Liver (tissue), 8 donors: ENCODE measurements at regions not wholly inside any gene's neighbourhood (a gene's known extent, or its start where the extent isn't known, plus 50 kb on each side); places are given as distances from the start of the nearest gene placed in this dataset.

ENCODE experiments used
- DNase-seq: peaks from one replicate; pipeline ENCODE4 v3.0.0-alpha.2; 2017; ENCODE audit warnings: low spot score
- H3K27ac ChIP-seq, 2 donors: one replicate each; pipeline ENCODE4 v1.7.0; 2013; ENCODE audit warnings: inconsistent platforms in 2 of 2, low read length in 2 of 2, control low read depth in 1 of 2, low read depth in 1 of 2, mild to moderate bottlenecking in 1 of 2
- H3K27me3 ChIP-seq, 4 donors: one replicate each; pipeline versions ENCODE4 v1.6.1 to v1.7.0; 2013; ENCODE audit warnings: low read length in 3 of 4, inconsistent platforms in 1 of 4, mild to moderate bottlenecking in 1 of 4, moderate library complexity in 1 of 4; ENCODE audit not compliant: control insufficient read depth in 4 of 4, insufficient read depth in 4 of 4
- H3K36me3 ChIP-seq, 4 donors: one replicate each; pipeline versions ENCODE4 v1.6.1 to v1.7.0; 2013; ENCODE audit warnings: low read length in 3 of 4, mild to moderate bottlenecking in 3 of 4, low read depth in 1 of 4, moderate library complexity in 1 of 4; ENCODE audit not compliant: control insufficient read depth in 4 of 4, insufficient read depth in 3 of 4
- H3K4me1 ChIP-seq, 4 donors: one replicate each; pipeline versions ENCODE4 v1.6.1 to v1.7.0; 2013; ENCODE audit warnings: low read length in 3 of 4, mild to moderate bottlenecking in 3 of 4, moderate library complexity in 1 of 4; ENCODE audit not compliant: control insufficient read depth in 4 of 4, insufficient read depth in 4 of 4
- H3K4me3 ChIP-seq, 3 donors: one replicate each; pipeline versions ENCODE4 v1.6.1 to v1.7.0; 2013; ENCODE audit warnings: low read length in 3 of 3, control low read depth in 1 of 3, low read depth in 1 of 3, mild to moderate bottlenecking in 1 of 3
- H3K9ac ChIP-seq, 2 donors: one replicate each; pipeline ENCODE4 v1.7.0; 2013; ENCODE audit warnings: low read length in 2 of 2, mild to moderate bottlenecking in 2 of 2, moderate library complexity in 2 of 2, control low read depth in 1 of 2, low read depth in 1 of 2
- H3K9me3 ChIP-seq, 4 donors: one replicate each; pipeline versions ENCODE4 v1.6.1 to v1.7.0; 2013; ENCODE audit warnings: low read length in 3 of 4; ENCODE audit not compliant: control insufficient read depth in 4 of 4
- CTCF ChIP-seq: fragments of 150-350 bp; IDR thresholded peaks from 2 replicates; pipeline ENCODE4 v1.5.1; 2017; ENCODE audit warnings: improper control_type of control experiment, low read depth, low read length; ENCODE audit not compliant: missing input control
- EGR1 ChIP-seq, 2 donors: IDR thresholded peaks; 2 replicates each; pipeline ENCODE4 v1.6.1; 2016 to 2018; ENCODE audit warnings: antibody characterized with exemption in 2 of 2, low read depth in 2 of 2
- FOXA1 ChIP-seq: IDR thresholded peaks from 2 replicates; pipeline ENCODE4 v1.6.1; 2016; ENCODE audit warnings: antibody characterized with exemption
- FOXA2 ChIP-seq: IDR thresholded peaks from 2 replicates; pipeline ENCODE4 v1.6.1; 2016; ENCODE audit warnings: antibody characterized with exemption
- GABPA ChIP-seq, 2 donors: IDR thresholded peaks in 1 of 2; conservative IDR thresholded peaks in 1 of 2; 2 replicates each; pipeline ENCODE4 v1.6.1; 2016; ENCODE audit warnings: antibody characterized with exemption in 2 of 2, mild to moderate bottlenecking in 1 of 2, moderate library complexity in 1 of 2
- HNF4A ChIP-seq, 2 donors: conservative IDR thresholded peaks; 2 replicates each; pipeline ENCODE4 v1.6.1; 2016; ENCODE audit warnings: antibody characterized with exemption in 2 of 2, mild to moderate bottlenecking in 2 of 2
- HNF4G ChIP-seq: IDR thresholded peaks from 2 replicates; pipeline ENCODE4 v1.6.1; 2016; ENCODE audit warnings: antibody characterized with exemption
- JUND ChIP-seq, 2 donors: IDR thresholded peaks; 2 replicates each; pipeline ENCODE4 v1.6.1; 2016; ENCODE audit warnings: antibody characterized with exemption in 2 of 2
- RAD21 ChIP-seq, 2 donors: IDR thresholded peaks; 2 replicates each; pipeline ENCODE4 v1.6.1; 2016; ENCODE audit warnings: antibody characterized with exemption in 2 of 2, mild to moderate bottlenecking in 2 of 2
- REST ChIP-seq: IDR thresholded peaks from 2 replicates; pipeline ENCODE4 v1.6.1; 2016; ENCODE audit warnings: antibody characterized with exemption, mild to moderate bottlenecking
- SP1 ChIP-seq: IDR thresholded peaks from 2 replicates; pipeline ENCODE4 v1.6.1; 2018; ENCODE audit warnings: antibody characterized with exemption, mild to moderate bottlenecking
- TAF1 ChIP-seq: conservative IDR thresholded peaks from 2 replicates; pipeline ENCODE4 v1.6.1; 2016; ENCODE audit warnings: antibody characterized with exemption, mild to moderate bottlenecking
- WGBS: extraction: QIAGEN DNeasy Blood & Tissue Kit; methylation state at CpG from one replicate; pipeline ENCODE4 v1.1.7; 2013; 5-methylcytosine and 5-hydroxymethylcytosine counted together
- TF ChIP-seq, protein P1 (sequence below): IDR thresholded peaks from 2 replicates; pipeline ENCODE4 v1.6.1; 2016; ENCODE audit warnings: antibody characterized with exemption
- TF ChIP-seq, protein P2 (sequence below): IDR thresholded peaks from 2 replicates; pipeline ENCODE4 v1.6.1; 2016; ENCODE audit warnings: antibody characterized with exemption
- TF ChIP-seq, protein P3 (sequence below): IDR thresholded peaks from 2 replicates; pipeline ENCODE4 v1.6.1; 2016; ENCODE audit warnings: antibody characterized with exemption
- donor health status: healthy.
- donor health status: healthy.
- donor health status: healthy.
- donor health status: healthy.
- donor health status: healthy.

- 89% methylated on average over 4 of the region's 4 CpGs for WGBS
- no peak overlapping the region for H3K27ac ChIP-seq
- DNase-seq: no peak
- no peaks in the 10 kb centered on the region for H3K9me3 ChIP-seq
- TF ChIP-seq CTCF (no peak), HNF4A (conservative IDR thresholded peaks at IDR 0.05) (no peak), HNF4G (no peak), FOXA2 (no peak), GABPA (IDR thresholded peaks at IDR 0.05 in 1 of 2, conservative IDR thresholded peaks at IDR 0.05 in 1 of 2) (no peak)
- TF ChIP-seq, protein P1, sequence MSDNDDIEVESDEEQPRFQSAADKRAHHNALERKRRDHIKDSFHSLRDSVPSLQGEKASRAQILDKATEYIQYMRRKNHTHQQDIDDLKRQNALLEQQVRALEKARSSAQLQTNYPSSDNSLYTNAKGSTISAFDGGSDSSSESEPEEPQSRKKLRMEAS: no peak
- no peaks in the 10 kb centered on the region for H3K27me3 ChIP-seq
- no peaks in the 10 kb centered on the region for H3K36me3 ChIP-seq
- no peak overlapping the region for H3K4me3 ChIP-seq
- H3K9ac ChIP-seq: no peak overlapping the region
- no peaks in the 10 kb centered on the region for H3K4me1 ChIP-seq
These were observed 61.2 kb upstream of the SIRPA start for GRCh38 chr20:1833728-1834726.

DNA sequence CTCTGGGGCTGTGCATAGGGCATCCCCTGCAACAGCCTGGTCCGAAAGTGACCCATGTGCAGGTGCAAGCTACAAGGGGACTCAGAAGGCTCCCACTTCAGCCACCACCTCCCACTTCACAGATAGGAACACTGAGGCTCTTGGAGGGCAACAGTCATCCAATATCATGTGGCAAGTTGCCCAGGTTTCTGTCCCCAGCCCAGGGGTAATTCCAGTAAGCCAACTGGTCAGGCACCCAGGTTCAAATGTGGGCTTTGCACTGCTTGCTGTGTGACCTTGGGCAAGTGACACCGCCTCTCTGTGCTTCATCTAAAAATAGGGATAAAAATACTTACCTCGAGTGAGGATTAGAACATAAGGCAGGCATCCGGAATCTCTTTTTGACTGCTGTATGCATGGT lies 62.0 kb upstream of the SIRPA start:
- H3K9me3 ChIP-seq: no peaks in the 10 kb centered on the region
- H3K9ac ChIP-seq: no peak overlapping the region
- H3K27me3 ChIP-seq: no peaks in the 10 kb centered on the region
- no peak for DNase-seq
- no peak overlapping the region for H3K4me3 ChIP-seq
- peaks cover 0 to 4% (median 2%) of the 10 kb centered on the region in 4 donors for H3K4me1 ChIP-seq
- H3K27ac ChIP-seq: no peak overlapping the region
- TF ChIP-seq CTCF: no peak
- no peaks in the 10 kb centered on the region for H3K36me3 ChIP-seq
- 91% methylated on average over 4 of the region's 4 CpGs for WGBS

GRCh38 chr20:1832634-1833033 lies 62.6 kb upstream of the SIRPA start:
- DNase-seq: no peak
- 74% methylated on average over 13 of the region's 13 CpGs for WGBS
- no peak overlapping the region for H3K9ac ChIP-seq
- H3K36me3 ChIP-seq: no peaks in the 10 kb centered on the region
- no peaks in the 10 kb centered on the region for H3K27me3 ChIP-seq
- no peak overlapping the region for H3K27ac ChIP-seq
- no peaks in the 10 kb centered on the region for H3K9me3 ChIP-seq
- H3K4me1 ChIP-seq: peaks cover under 1 to 10% (median 5%) of the 10 kb centered on the region in 4 donors
- no peak overlapping the region for H3K4me3 ChIP-seq
- TF ChIP-seq REST (no peak), EGR1 (IDR thresholded peaks at IDR 0.05; ENCODE audit: low read depth in 2 of 2) (no peak), JUND (IDR thresholded peaks at IDR 0.05) (no peak), TAF1 (no peak), FOXA2 (no peak), RAD21 (IDR thresholded peaks at IDR 0.05) (no peak), HNF4G (no peak), HNF4A (conservative IDR thresholded peaks at IDR 0.05) (no peak), SP1 (no peak), FOXA1 (no peak)
- TF ChIP-seq, protein P2, sequence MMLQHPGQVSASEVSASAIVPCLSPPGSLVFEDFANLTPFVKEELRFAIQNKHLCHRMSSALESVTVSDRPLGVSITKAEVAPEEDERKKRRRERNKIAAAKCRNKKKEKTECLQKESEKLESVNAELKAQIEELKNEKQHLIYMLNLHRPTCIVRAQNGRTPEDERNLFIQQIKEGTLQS: no peak
- TF ChIP-seq, protein P3, sequence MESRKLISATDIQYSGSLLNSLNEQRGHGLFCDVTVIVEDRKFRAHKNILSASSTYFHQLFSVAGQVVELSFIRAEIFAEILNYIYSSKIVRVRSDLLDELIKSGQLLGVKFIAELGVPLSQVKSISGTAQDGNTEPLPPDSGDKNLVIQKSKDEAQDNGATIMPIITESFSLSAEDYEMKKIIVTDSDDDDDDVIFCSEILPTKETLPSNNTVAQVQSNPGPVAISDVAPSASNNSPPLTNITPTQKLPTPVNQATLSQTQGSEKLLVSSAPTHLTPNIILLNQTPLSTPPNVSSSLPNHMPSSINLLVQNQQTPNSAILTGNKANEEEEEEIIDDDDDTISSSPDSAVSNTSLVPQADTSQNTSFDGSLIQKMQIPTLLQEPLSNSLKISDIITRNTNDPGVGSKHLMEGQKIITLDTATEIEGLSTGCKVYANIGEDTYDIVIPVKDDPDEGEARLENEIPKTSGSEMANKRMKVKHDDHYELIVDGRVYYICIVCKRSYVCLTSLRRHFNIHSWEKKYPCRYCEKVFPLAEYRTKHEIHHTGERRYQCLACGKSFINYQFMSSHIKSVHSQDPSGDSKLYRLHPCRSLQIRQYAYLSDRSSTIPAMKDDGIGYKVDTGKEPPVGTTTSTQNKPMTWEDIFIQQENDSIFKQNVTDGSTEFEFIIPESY: no peak
- TF ChIP-seq, protein P1: no peak
